MM.1S (cell line): ENCODE measurements at regions not wholly inside any gene's neighbourhood (a gene's known extent, or its start where the extent isn't known, plus 50 kb on each side); places are given as distances from the start of the nearest gene placed in this dataset.

Experiments
- DNase-seq: peaks from one replicate; pipeline ENCODE4 v3.0.0-alpha.2; 2015
- H2AFZ ChIP-seq: fragments of 300-600 bp; sonication (generic); 2 replicates; pipeline ENCODE4 v1.6.0; 2016; ENCODE audit warnings: antibody characterized with exemption, low read length
- H3F3A ChIP-seq: fragments of 300-600 bp; sonication (generic); 2 replicates; pipeline ENCODE4 v1.6.1; 2016; ENCODE audit warnings: mild to moderate bottlenecking, antibody characterized with exemption, low read length, moderate library complexity, mixed read lengths; ENCODE audit not compliant: insufficient read depth
- H3K27ac ChIP-seq: fragments of 300-600 bp; sonication (generic); 2 replicates; pipeline ENCODE4 v1.5.1; 2016; ENCODE audit warnings: mild to moderate bottlenecking, low read length
- H3K27me3 ChIP-seq: fragments of 300-600 bp; sonication (generic); replicated peaks from 2 replicates; pipeline ENCODE4 v1.6.0; 2016; ENCODE audit warnings: low read length; ENCODE audit not compliant: insufficient read depth
- H3K36me3 ChIP-seq: fragments of 300-600 bp; sonication (generic); replicated peaks from 2 replicates; pipeline ENCODE4 v1.6.1; 2016; ENCODE audit warnings: mild to moderate bottlenecking, low read length, mixed read lengths; ENCODE audit not compliant: insufficient read depth
- H3K4me1 ChIP-seq: fragments of 300-600 bp; sonication (generic); 2 replicates; pipeline ENCODE4 v1.6.1; 2016; ENCODE audit warnings: low read length, mixed read lengths
- H3K4me2 ChIP-seq: fragments of 300-600 bp; sonication (generic); 2 replicates; pipeline ENCODE4 v1.6.0; 2016; ENCODE audit warnings: low read depth, low read length
- H3K4me3 ChIP-seq: fragments of 300-600 bp; sonication (generic); 2 replicates; pipeline ENCODE4 v1.5.1; 2016; ENCODE audit warnings: low read length, mixed read lengths
- H3K79me2 ChIP-seq: fragments of 300-600 bp; sonication (generic); 2 replicates; pipeline ENCODE4 v1.6.1; 2016; ENCODE audit warnings: mixed run types, low read length, mixed read lengths
- H3K9ac ChIP-seq: fragments of 300-600 bp; sonication (generic); 2 replicates; pipeline ENCODE4 v1.6.1; 2016; ENCODE audit warnings: low read length, mixed read lengths
- H3K9me2 ChIP-seq: fragments of 300-600 bp; sonication (generic); replicated peaks from 2 replicates; pipeline ENCODE4 v1.6.1; 2016; ENCODE audit warnings: mild to moderate bottlenecking, low read length, mixed read lengths; ENCODE audit not compliant: insufficient read depth
- H3K9me3 ChIP-seq: fragments of 300-600 bp; sonication (generic); replicated peaks from 2 replicates; pipeline ENCODE4 v1.6.1; 2016; ENCODE audit warnings: mild to moderate bottlenecking, low read length, mixed read lengths; ENCODE audit not compliant: insufficient read depth
- H4K20me1 ChIP-seq: fragments of 300-600 bp; sonication (generic); 2 replicates; pipeline ENCODE4 v1.6.1; 2016; ENCODE audit warnings: mild to moderate bottlenecking, low read length, moderate library complexity, mixed read lengths; ENCODE audit not compliant: insufficient read depth
- CTCF ChIP-seq: fragments of 300-600 bp; sonication (generic); IDR thresholded peaks from 2 replicates; pipeline ENCODE4 v1.5.1; 2016; ENCODE audit warnings: antibody characterized with exemption, low read length, mixed read lengths
- EZH2 ChIP-seq: fragments of 300-600 bp; sonication (generic); optimal IDR thresholded peaks from 2 replicates; pipeline ENCODE3; 2017; ENCODE audit warnings: low read depth, mild to moderate bottlenecking, antibody characterized with exemption, low read length, mixed read lengths
- EZH2phosphoT487 ChIP-seq: fragments of 300-600 bp; sonication (generic); IDR thresholded peaks from 2 replicates; pipeline ENCODE4 v1.6.1; 2018; ENCODE audit warnings: antibody characterized with exemption, low read length

- H3K4me1 ChIP-seq = no peaks in the 10 kb centered on the region
- H3K4me3 ChIP-seq = no peak overlapping the region
- no peaks in the 10 kb centered on the region for H3K27me3 ChIP-seq
- no peak overlapping the region for H3K4me2 ChIP-seq
- TF ChIP-seq EZH2phosphoT487 (no peak), CTCF (no peak), EZH2 (no peak)
- no peaks in the 10 kb centered on the region for H3K79me2 ChIP-seq
- no peak for DNase-seq
- no peak overlapping the region for H3K9ac ChIP-seq
- no peaks in the 10 kb centered on the region for H3K36me3 ChIP-seq
- no peaks in the 10 kb centered on the region for H3K9me3 ChIP-seq
- H2AFZ ChIP-seq = no peak overlapping the region
- H3K9me2 ChIP-seq = no peaks in the 10 kb centered on the region
- H4K20me1 ChIP-seq = no peaks in the 10 kb centered on the region
- no peak overlapping the region for H3K27ac ChIP-seq
- no peaks in the 10 kb centered on the region for H3F3A ChIP-seq
These were observed 58.3 kb downstream of the PDHA2 start for GRCh38 chr4:95898226-95898625.

- Histone ChIP-seq H3K9ac (no peak overlapping the region), H3F3A (no peaks in the 10 kb centered on the region), H3K4me3 (no peak overlapping the region), H3K9me3 (no peaks in the 10 kb centered on the region), H3K4me1 (no peaks in the 10 kb centered on the region), H3K27ac (no peak overlapping the region), H3K79me2 (no peaks in the 10 kb centered on the region), H2AFZ (no peak overlapping the region), H4K20me1 (no peaks in the 10 kb centered on the region), H3K36me3 (no peaks in the 10 kb centered on the region), H3K27me3 (no peaks in the 10 kb centered on the region), H3K4me2 (no peak overlapping the region), H3K9me2 (no peaks in the 10 kb centered on the region)
- TF ChIP-seq EZH2phosphoT487 (no peak), CTCF (no peak), EZH2 (no peak)
- DNase-seq = no peak
These were observed 69.3 kb downstream of the PDHA2 start for GRCh38 chr4:95909211-95909610.

GRCh38 chr4:95910749-95911148, 70.9 kb downstream of the PDHA2 start:
- DNase-seq = no peak
- TF ChIP-seq CTCF = no peak
- TF ChIP-seq EZH2phosphoT487 = no peak
- no peak for TF ChIP-seq EZH2
- Histone ChIP-seq H3F3A (no peaks in the 10 kb centered on the region), H3K27me3 (no peaks in the 10 kb centered on the region), H3K4me3 (no peak overlapping the region), H3K36me3 (no peaks in the 10 kb centered on the region), H3K9ac (no peak overlapping the region), H3K4me2 (no peak overlapping the region), H3K79me2 (no peaks in the 10 kb centered on the region), H3K9me3 (no peaks in the 10 kb centered on the region), H3K27ac (no peak overlapping the region), H4K20me1 (no peaks in the 10 kb centered on the region), H3K4me1 (no peaks in the 10 kb centered on the region), H2AFZ (no peak overlapping the region), H3K9me2 (no peaks in the 10 kb centered on the region)

GRCh38 chr4:95921470-95921869, 81.6 kb downstream of the PDHA2 start:
- Histone ChIP-seq H3K9me3 (no peaks in the 10 kb centered on the region), H3K27me3 (no peaks in the 10 kb centered on the region), H3K36me3 (no peaks in the 10 kb centered on the region), H3K4me3 (no peak overlapping the region), H3K9me2 (no peaks in the 10 kb centered on the region), H3F3A (no peaks in the 10 kb centered on the region), H3K4me2 (no peak overlapping the region), H3K79me2 (no peaks in the 10 kb centered on the region), H3K9ac (no peak overlapping the region), H4K20me1 (no peaks in the 10 kb centered on the region), H2AFZ (no peak overlapping the region), H3K4me1 (no peaks in the 10 kb centered on the region), H3K27ac (no peak overlapping the region)
- DNase-seq = no peak
- TF ChIP-seq EZH2phosphoT487 (no peak), CTCF (no peak), EZH2 (no peak)
